ENCODE measurements at regions not wholly inside any gene's neighbourhood (a gene's known extent, or its start where the extent isn't known, plus 50 kb on each side); places are given as distances from the start of the nearest gene placed in this dataset.

DNA sequence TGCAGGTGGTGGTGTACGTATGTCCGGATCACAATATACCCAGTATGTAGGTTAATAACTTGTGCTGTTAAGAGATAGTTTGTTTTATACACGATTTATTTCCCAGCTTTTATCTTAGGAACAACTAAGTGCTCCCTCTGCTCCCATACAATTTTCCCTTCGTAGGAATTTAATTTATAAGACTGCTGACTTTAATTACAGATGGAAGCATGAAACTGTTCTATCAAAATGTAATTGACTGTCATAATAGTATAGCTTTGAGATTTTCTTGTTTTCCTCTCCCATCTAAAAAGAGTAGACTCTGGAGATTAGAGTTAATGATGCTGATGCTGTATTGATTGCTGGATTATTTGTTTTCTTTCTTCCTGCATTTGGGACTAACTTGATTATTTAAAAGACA is 370.7 kb upstream of the SGO1 start:
- TF ChIP-seq POLR2A (IDR thresholded peaks at IDR 0.05) = no peak
- TF ChIP-seq, protein P1, sequence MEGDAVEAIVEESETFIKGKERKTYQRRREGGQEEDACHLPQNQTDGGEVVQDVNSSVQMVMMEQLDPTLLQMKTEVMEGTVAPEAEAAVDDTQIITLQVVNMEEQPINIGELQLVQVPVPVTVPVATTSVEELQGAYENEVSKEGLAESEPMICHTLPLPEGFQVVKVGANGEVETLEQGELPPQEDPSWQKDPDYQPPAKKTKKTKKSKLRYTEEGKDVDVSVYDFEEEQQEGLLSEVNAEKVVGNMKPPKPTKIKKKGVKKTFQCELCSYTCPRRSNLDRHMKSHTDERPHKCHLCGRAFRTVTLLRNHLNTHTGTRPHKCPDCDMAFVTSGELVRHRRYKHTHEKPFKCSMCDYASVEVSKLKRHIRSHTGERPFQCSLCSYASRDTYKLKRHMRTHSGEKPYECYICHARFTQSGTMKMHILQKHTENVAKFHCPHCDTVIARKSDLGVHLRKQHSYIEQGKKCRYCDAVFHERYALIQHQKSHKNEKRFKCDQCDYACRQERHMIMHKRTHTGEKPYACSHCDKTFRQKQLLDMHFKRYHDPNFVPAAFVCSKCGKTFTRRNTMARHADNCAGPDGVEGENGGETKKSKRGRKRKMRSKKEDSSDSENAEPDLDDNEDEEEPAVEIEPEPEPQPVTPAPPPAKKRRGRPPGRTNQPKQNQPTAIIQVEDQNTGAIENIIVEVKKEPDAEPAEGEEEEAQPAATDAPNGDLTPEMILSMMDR (IDR thresholded peaks at IDR 0.05) = no peak
